ENCODE measurements at regions not wholly inside any gene's neighbourhood (a gene's known extent, or its start where the extent isn't known, plus 50 kb on each side); places are given as distances from the start of the nearest gene placed in this dataset.

DNA sequence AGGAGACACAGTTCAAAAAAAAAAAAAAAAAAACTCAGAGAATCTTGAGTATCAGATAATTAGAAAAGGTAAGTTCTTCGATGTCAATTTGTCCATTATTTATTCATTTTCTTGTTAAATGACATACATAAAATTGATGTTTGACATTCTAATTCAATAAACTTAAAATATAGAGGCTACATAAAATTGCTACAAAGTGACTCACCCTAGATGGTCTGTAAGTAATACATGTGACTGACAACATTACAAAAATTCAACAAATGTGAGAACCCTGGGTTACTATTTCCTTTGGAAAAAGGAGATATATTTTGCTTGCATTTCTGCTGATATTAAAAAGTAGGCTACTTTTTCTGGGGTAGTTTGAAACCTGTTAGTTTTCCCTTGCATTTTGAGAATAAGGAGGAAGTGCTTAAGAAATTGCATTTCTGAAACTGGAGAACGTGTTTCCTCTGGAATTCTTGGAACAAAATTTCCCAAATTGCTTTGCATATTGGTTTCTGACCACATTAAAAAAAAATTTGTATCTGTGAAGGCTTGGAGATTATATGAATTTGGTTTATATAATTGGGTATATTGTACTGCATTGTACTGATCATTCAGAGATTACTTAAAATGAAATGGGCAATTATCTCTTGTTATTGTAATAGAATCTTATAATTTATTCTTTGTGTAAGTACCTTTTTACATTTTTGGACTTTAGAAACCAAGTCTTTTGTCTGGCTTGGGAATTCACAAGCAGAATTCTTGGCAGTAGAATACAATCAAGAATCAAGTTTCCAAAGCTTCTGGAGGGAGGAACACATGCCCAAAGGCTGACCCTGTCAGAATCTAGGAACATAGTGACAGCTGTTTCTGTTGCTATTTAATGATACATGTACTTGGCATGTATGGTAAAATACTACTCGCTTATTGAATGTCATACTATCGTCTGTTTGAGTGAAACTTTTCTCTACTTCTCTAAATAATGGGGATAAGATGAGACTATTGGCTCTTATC lies 106.1 kb downstream of the DSEL start:
- no peaks in the 10 kb centered on the region for H3K36me3 Mint-ChIP-seq (ENCODE audit: insufficient read depth, unreplicated experiment)
- Histone ChIP-seq H3K27me3 (replicated peaks; ENCODE audit: control insufficient read depth, insufficient read depth, low read length) (no peaks in the 10 kb centered on the region), H3K9me3 (no peaks in the 10 kb centered on the region), H3K36me3 (ENCODE audit: control insufficient read depth, insufficient read depth, low read length) (no peaks in the 10 kb centered on the region), H3K4me3 (ENCODE audit: low read depth, low read length) (no peak overlapping the region), H3K4me1 (no peaks in the 10 kb centered on the region)
- DNase-seq: no peak
- no peak overlapping the region for H3K27ac Mint-ChIP-seq (ENCODE audit: unreplicated experiment)
- BruUV-seq (replicated peaks): no TSS peak
- TF ChIP-seq, protein P1, sequence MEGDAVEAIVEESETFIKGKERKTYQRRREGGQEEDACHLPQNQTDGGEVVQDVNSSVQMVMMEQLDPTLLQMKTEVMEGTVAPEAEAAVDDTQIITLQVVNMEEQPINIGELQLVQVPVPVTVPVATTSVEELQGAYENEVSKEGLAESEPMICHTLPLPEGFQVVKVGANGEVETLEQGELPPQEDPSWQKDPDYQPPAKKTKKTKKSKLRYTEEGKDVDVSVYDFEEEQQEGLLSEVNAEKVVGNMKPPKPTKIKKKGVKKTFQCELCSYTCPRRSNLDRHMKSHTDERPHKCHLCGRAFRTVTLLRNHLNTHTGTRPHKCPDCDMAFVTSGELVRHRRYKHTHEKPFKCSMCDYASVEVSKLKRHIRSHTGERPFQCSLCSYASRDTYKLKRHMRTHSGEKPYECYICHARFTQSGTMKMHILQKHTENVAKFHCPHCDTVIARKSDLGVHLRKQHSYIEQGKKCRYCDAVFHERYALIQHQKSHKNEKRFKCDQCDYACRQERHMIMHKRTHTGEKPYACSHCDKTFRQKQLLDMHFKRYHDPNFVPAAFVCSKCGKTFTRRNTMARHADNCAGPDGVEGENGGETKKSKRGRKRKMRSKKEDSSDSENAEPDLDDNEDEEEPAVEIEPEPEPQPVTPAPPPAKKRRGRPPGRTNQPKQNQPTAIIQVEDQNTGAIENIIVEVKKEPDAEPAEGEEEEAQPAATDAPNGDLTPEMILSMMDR (IDR thresholded peaks at IDR 0.05; ENCODE audit: insufficient read depth in 1 of 2, low read depth in 1 of 2, low read length in 1 of 2, severe bottlenecking in 1 of 2, unreplicated experiment in 1 of 2): no peak
- CTCF ChIA-PET: no interaction called here
- intact Hi-C loops (cut with micrococcal nuclease; ENCODE audit: unreplicated experiment): no loop called here
- H3K4me3 Mint-ChIP-seq (ENCODE audit: unreplicated experiment): no peak overlapping the region
- no peaks in the 10 kb centered on the region for H3K27me3 Mint-ChIP-seq (ENCODE audit: insufficient read depth, unreplicated experiment)
- H3K9me3 Mint-ChIP-seq (ENCODE audit: unreplicated experiment): no peaks in the 10 kb centered on the region
- POLR2A ChIA-PET: no interaction called here
- no peaks in the 10 kb centered on the region for H3K4me1 Mint-ChIP-seq (ENCODE audit: low read depth, unreplicated experiment)

DNA sequence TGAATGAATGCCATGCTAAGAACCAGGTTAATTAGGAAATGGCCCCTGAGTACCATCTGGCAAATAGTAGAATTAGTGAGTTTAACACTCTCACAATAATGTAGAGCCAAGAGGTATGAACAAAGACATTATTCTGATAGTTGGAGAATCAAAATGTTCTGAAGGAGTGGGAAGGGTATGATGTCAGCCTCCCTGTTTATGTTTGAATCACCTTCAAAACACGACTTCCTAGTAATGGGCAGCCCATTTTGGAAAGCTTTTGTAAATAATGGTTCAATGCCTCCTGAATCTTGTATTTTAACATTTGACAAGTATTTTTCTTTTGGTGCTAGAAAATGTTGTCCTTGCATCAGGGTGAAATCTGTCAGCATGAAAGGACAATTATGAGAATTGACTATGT lies 108.3 kb downstream of the DSEL start:
- Mint-ChIP-seq H3K27ac (ENCODE audit: unreplicated experiment) (no peak overlapping the region), H3K4me3 (ENCODE audit: unreplicated experiment) (no peak overlapping the region), H3K4me1 (ENCODE audit: low read depth, unreplicated experiment) (no peaks in the 10 kb centered on the region), H3K36me3 (ENCODE audit: insufficient read depth, unreplicated experiment) (no peaks in the 10 kb centered on the region), H3K9me3 (ENCODE audit: unreplicated experiment) (no peaks in the 10 kb centered on the region), H3K27me3 (ENCODE audit: insufficient read depth, unreplicated experiment) (no peaks in the 10 kb centered on the region)
- BruUV-seq (replicated peaks): no TSS peak
- POLR2A ChIA-PET: no interaction called here
- Histone ChIP-seq H3K4me3 (ENCODE audit: low read depth, low read length) (no peak overlapping the region), H3K4me1 (no peaks in the 10 kb centered on the region), H3K9me3 (no peaks in the 10 kb centered on the region), H3K27me3 (replicated peaks; ENCODE audit: control insufficient read depth, insufficient read depth, low read length) (no peaks in the 10 kb centered on the region), H3K36me3 (ENCODE audit: control insufficient read depth, insufficient read depth, low read length) (no peaks in the 10 kb centered on the region)
- TF ChIP-seq, protein P1 (IDR thresholded peaks at IDR 0.05; ENCODE audit: insufficient read depth in 1 of 2, low read depth in 1 of 2, low read length in 1 of 2, severe bottlenecking in 1 of 2, unreplicated experiment in 1 of 2): no peak
- intact Hi-C loops (cut with micrococcal nuclease; ENCODE audit: unreplicated experiment): no loop called here
- CTCF ChIA-PET: no interaction called here
- no peak for DNase-seq

DNA sequence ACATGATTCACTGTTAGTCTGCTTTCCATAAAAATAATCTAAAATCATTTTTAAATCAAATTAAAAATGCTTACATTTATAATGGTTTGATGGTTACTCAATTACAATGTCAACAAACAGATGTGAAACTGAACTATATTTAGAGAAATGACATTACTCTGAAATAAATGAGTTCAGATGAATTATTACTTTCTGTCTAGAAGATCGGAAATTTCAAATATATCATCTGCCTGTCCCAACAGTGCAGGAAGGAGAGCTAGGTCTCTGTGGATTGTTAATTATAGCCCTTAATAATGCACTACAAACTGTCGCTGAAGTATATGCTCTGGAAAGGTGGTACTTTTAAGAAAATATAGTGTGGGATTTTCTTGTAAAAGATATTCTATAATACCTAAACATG lies 109.8 kb downstream of the DSEL start:
- ChIA-PET CTCF (no interaction called here), POLR2A (no interaction called here)
- no peaks in the 10 kb centered on the region for H3K9me3 ChIP-seq
- H3K9me3 Mint-ChIP-seq (ENCODE audit: unreplicated experiment): no peaks in the 10 kb centered on the region
- no peaks in the 10 kb centered on the region for H3K4me1 ChIP-seq
- H3K27me3 Mint-ChIP-seq (ENCODE audit: insufficient read depth, unreplicated experiment): no peaks in the 10 kb centered on the region
- no peaks in the 10 kb centered on the region for H3K36me3 ChIP-seq (ENCODE audit: control insufficient read depth, insufficient read depth, low read length)
- BruUV-seq (replicated peaks): no TSS peak
- DNase-seq: no peak
- intact Hi-C loops (cut with micrococcal nuclease; ENCODE audit: unreplicated experiment): no loop called here
- no peak overlapping the region for H3K27ac Mint-ChIP-seq (ENCODE audit: unreplicated experiment)
- H3K27me3 ChIP-seq (replicated peaks; ENCODE audit: control insufficient read depth, insufficient read depth, low read length): no peaks in the 10 kb centered on the region
- TF ChIP-seq, protein P1 (IDR thresholded peaks at IDR 0.05; ENCODE audit: insufficient read depth in 1 of 2, low read depth in 1 of 2, low read length in 1 of 2, severe bottlenecking in 1 of 2, unreplicated experiment in 1 of 2): no peak
- H3K36me3 Mint-ChIP-seq (ENCODE audit: insufficient read depth, unreplicated experiment): no peaks in the 10 kb centered on the region
- H3K4me1 Mint-ChIP-seq (ENCODE audit: low read depth, unreplicated experiment): no peaks in the 10 kb centered on the region
- H3K4me3 Mint-ChIP-seq (ENCODE audit: unreplicated experiment): no peak overlapping the region
- no peak overlapping the region for H3K4me3 ChIP-seq (ENCODE audit: low read depth, low read length)

Data from Caco-2 (cell line).